Kidney epithelial cell (primary cell): ENCODE measurements at regions not wholly inside any gene's neighbourhood (a gene's known extent, or its start where the extent isn't known, plus 50 kb on each side); places are given as distances from the start of the nearest gene placed in this dataset.

Source experiments
- DNase-seq: peaks from one replicate; pipeline ENCODE4 v3.0.0-alpha.2; 2010; ENCODE audit warnings: low read depth
- H3K27me3 ChIP-seq: 2 replicates; pipeline ENCODE4 v1.6.0; 2011; ENCODE audit warnings: low read length; ENCODE audit not compliant: control insufficient read depth, insufficient read depth
- H3K36me3 ChIP-seq: 2 replicates; pipeline ENCODE4 v1.5.1; 2011; ENCODE audit warnings: low read length; ENCODE audit not compliant: control insufficient read depth, insufficient read depth
- H3K4me3 ChIP-seq: 2 replicates; pipeline ENCODE4 v1.5.1; 2011; ENCODE audit warnings: low read depth, mild to moderate bottlenecking, control low read depth, low read length
- TF ChIP-seq, protein P1 (sequence below): IDR thresholded peaks from 2 replicates; pipeline ENCODE4 v1.5.1; 2011; ENCODE audit warnings: mild to moderate bottlenecking, moderate library complexity, low read length, control low read depth, inconsistent platforms; ENCODE audit not compliant: insufficient read depth, poor library complexity, severe bottlenecking

DNA sequence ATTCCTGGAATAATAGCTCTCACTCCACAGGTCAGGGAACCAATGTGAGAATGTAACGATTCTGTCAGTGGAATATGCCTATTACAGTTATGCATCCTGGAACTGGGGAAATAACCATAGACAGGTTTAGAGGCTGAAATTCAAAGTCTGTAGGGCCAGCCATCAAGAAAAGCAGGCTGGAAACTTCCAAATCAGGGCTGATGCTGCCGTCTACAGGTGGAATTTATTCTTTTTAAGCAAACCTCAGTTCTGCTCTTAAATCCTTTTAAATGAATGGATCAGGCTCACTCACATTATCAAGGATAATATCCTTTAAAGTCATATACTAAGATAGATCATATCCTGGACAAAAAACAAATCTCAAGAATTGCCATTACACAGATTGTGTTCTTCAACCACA is 699.8 kb downstream of the NR2F2 start:
- no peak overlapping the region for H3K4me3 ChIP-seq
- H3K27me3 ChIP-seq, result no peaks in the 10 kb centered on the region
- no peaks in the 10 kb centered on the region for H3K36me3 ChIP-seq
- no peak for DNase-seq
- TF ChIP-seq, protein P1, sequence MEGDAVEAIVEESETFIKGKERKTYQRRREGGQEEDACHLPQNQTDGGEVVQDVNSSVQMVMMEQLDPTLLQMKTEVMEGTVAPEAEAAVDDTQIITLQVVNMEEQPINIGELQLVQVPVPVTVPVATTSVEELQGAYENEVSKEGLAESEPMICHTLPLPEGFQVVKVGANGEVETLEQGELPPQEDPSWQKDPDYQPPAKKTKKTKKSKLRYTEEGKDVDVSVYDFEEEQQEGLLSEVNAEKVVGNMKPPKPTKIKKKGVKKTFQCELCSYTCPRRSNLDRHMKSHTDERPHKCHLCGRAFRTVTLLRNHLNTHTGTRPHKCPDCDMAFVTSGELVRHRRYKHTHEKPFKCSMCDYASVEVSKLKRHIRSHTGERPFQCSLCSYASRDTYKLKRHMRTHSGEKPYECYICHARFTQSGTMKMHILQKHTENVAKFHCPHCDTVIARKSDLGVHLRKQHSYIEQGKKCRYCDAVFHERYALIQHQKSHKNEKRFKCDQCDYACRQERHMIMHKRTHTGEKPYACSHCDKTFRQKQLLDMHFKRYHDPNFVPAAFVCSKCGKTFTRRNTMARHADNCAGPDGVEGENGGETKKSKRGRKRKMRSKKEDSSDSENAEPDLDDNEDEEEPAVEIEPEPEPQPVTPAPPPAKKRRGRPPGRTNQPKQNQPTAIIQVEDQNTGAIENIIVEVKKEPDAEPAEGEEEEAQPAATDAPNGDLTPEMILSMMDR, result no peak

DNA sequence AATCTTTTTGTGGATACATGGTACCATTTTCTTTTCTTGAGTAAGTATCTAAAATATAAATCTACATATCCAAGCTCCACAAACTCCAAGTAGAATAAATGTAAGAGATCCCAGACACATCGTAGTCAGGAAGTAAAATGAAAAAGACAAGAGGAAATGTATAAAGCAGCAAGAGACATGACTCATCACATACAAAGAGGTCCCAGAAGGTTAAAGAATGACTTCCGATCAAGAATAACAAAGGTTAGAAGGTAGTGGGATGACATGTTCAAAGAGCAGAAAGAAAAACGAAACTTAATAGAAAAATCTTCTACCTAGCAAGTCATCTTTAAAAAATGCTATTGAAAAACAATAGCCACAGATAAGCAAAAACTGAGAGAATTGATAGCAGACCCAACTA is 705.8 kb downstream of the NR2F2 start:
- peak; percentile 2 for DNase-seq
- TF ChIP-seq, protein P1, result no peak

DNA sequence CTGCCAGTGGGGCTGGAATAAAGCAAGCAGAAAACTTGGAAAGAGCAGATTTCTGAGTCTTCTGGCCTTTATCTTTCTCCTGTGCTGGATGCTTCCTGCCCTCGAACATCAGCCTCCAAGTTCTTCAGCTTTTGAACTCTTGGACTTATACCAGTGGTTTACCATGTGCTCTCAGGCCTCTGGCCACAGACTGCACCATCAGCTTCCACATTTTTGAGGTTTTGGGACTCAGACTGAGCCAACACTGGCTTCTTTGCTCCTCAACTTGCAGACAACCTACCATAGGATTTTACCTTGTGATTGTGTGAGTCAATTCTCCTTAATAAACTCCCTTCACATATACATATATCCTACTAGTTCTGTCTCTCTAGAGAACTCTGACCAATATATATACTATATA is 706.6 kb downstream of the NR2F2 start:
- Histone ChIP-seq H3K27me3 (no peaks in the 10 kb centered on the region), H3K36me3 (no peaks in the 10 kb centered on the region), H3K4me3 (no peak overlapping the region)
- TF ChIP-seq, protein P1, result no peak
- DNase-seq, result no peak

More for the DNA sequence above, 705.8 kb downstream of the NR2F2 start:
- Histone ChIP-seq H3K36me3 (no peaks in the 10 kb centered on the region), H3K4me3 (no peak overlapping the region), H3K27me3 (no peaks in the 10 kb centered on the region)

DNA sequence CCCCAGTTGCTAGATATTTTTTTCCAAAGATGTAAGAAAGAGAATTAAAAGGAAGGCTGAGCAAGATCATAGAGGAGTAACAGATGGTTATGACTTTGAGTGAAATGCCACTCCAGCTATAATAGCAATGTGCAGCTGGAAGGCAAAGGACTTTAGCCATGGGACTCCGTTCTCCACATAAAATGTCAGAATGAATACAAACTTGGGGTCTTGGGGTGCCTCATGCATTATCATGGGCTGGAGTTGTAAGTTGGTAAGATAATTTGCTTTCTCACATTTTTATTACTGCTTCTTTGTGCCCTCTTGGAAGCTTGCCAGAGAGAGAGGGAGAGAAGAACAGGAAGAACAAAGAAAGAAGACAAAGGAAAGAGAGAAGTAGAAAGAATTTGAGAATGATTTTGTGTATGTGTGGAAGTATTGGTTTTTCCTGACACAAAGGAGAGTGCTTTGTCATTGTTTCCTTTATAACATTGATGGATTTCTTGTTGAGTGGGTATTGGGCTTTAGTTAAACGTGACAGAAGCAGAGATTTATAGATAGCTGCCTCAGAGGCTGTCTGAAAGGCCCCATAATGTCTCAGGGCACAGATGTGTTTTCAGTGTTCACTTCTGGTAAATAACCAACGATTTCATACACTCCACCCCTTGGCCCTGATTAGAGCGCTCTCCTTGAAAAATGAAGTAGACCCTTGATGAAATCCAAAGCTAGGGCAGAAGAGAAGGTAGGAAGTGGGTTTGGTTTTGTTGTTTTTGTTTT is 715.3 kb downstream of the NR2F2 start:
- TF ChIP-seq, protein P1, result no peak
- no peaks in the 10 kb centered on the region for H3K36me3 ChIP-seq
- no peak overlapping the region for H3K4me3 ChIP-seq
- H3K27me3 ChIP-seq, result no peaks in the 10 kb centered on the region
- no peak for DNase-seq

DNA sequence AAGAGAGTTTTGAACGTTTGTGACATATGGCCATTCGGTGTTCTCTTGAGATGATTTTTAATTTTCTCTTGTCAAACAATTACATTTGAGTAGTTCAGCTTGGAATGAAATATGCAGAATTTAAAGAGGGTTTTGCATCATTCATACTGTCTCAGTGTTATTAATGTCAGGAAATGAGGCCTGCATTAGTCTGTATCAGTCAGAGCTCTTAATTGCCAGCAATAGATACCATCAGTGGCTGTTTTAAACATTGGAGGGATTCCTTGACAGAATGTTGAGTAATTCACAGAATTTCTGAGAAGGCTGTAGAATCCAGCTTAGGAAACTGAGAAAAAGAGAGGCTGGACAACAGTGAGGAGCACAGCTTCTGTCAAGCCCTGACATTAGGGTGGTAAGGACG is 722.0 kb downstream of the NR2F2 start:
- DNase-seq, result no peak
- no peak overlapping the region for H3K4me3 ChIP-seq
- TF ChIP-seq, protein P1, result no peak
- H3K27me3 ChIP-seq, result no peaks in the 10 kb centered on the region
- no peaks in the 10 kb centered on the region for H3K36me3 ChIP-seq

DNA sequence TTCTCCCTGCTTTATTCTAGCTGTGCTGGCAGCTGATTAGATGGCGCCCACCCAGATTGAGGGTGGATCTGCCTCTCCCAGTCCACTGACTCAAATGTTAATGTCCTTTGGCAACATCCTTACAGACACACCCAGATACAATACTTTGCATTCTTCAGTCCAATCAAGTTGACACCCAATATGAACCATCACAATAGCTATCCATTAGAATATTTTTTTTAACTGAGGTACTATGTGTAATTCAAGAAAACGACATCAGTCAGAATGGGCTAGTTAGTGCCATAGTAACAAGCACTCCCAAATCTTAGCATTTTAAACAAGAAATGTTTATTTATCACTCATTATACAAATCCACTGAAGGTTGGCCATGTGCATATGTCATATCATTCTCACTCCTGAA is 723.1 kb downstream of the NR2F2 start:
- H3K27me3 ChIP-seq, result no peaks in the 10 kb centered on the region
- H3K36me3 ChIP-seq, result no peaks in the 10 kb centered on the region
- DNase-seq, result no peak
- TF ChIP-seq, protein P1, result no peak
- no peak overlapping the region for H3K4me3 ChIP-seq
